DOHH2 (cell line): ENCODE measurements at regions not wholly inside any gene's neighbourhood (a gene's known extent, or its start where the extent isn't known, plus 50 kb on each side); places are given as distances from the start of the nearest gene placed in this dataset.

Experiments
- H3F3A ChIP-seq: fragments of 200-600 bp; sonication (generic), shearing (Covaris generic); 2 replicates; pipeline ENCODE4 v1.6.0; 2016; ENCODE audit warnings: antibody characterized with exemption, mild to moderate bottlenecking; ENCODE audit not compliant: control insufficient read depth, insufficient read depth
- H3K27ac ChIP-seq: fragments of 200-600 bp; sonication (generic); 2 replicates; pipeline ENCODE4 v1.5.1; 2014; ENCODE audit warnings: low read depth, mild to moderate bottlenecking, low read length, moderate library complexity
- H3K27me3 ChIP-seq: fragments of 200-600 bp; sonication (generic); 2 replicates; pipeline ENCODE4 v1.6.1; 2014; ENCODE audit warnings: mild to moderate bottlenecking, low read length, mixed read lengths; ENCODE audit not compliant: control insufficient read depth
- H3K36me3 ChIP-seq: fragments of 200-600 bp; sonication (generic); 2 replicates; pipeline ENCODE4 v1.6.1; 2014; ENCODE audit warnings: mild to moderate bottlenecking, low read length, moderate library complexity, mixed read lengths; ENCODE audit not compliant: control insufficient read depth
- H3K4me1 ChIP-seq: fragments of 200-600 bp; sonication (generic); 2 replicates; pipeline ENCODE4 v1.6.1; 2014; ENCODE audit warnings: mild to moderate bottlenecking, low read length, mixed read lengths; ENCODE audit not compliant: control insufficient read depth
- H3K4me2 ChIP-seq: fragments of 200-600 bp; sonication (generic); 2 replicates; pipeline ENCODE4 v1.6.0; 2014; ENCODE audit warnings: mild to moderate bottlenecking, low read length, moderate library complexity
- H3K4me3 ChIP-seq: fragments of 200-600 bp; sonication (generic); 2 replicates; pipeline ENCODE4 v1.5.1; 2014; ENCODE audit warnings: mild to moderate bottlenecking, low read length, mixed read lengths
- H3K79me2 ChIP-seq: fragments of 200-600 bp; sonication (generic); 2 replicates; pipeline ENCODE4 v1.6.1; 2014; ENCODE audit warnings: mild to moderate bottlenecking, low read length, mixed read lengths; ENCODE audit not compliant: control insufficient read depth
- H3K9me2 ChIP-seq: fragments of 200-600 bp; sonication (generic); replicated peaks from 2 replicates; pipeline ENCODE4 v1.6.1; 2014; ENCODE audit warnings: mild to moderate bottlenecking, low read length, mixed read lengths; ENCODE audit not compliant: control insufficient read depth
- H3K9me3 ChIP-seq: fragments of 200-600 bp; sonication (generic); 2 replicates; pipeline ENCODE4 v1.6.1; 2014; ENCODE audit warnings: antibody characterized with exemption, low read length, mixed read lengths; ENCODE audit not compliant: control insufficient read depth, insufficient read depth
- H4K20me1 ChIP-seq: fragments of 200-600 bp; sonication (generic); 2 replicates; pipeline ENCODE4 v1.6.0; 2014; ENCODE audit warnings: low read depth, mild to moderate bottlenecking, antibody characterized with exemption, low read length, moderate library complexity; ENCODE audit not compliant: control insufficient read depth, insufficient read depth
- CTCF ChIP-seq: fragments of 200-600 bp; sonication (generic); IDR thresholded peaks from one replicate; pipeline ENCODE4 v1.5.1; 2014; ENCODE audit warnings: antibody characterized with exemption, mild to moderate bottlenecking, low read depth, low read length; ENCODE audit not compliant: poor library complexity, severe bottlenecking
- EZH2phosphoT487 ChIP-seq: fragments of 200-600 bp; sonication (generic); IDR thresholded peaks from 2 replicates; pipeline ENCODE4 v1.6.1; 2017; ENCODE audit warnings: borderline replicate concordance, mild to moderate bottlenecking, antibody characterized with exemption, low read length, moderate library complexity, mixed read lengths

GRCh38 chr13:33971562-33971819 lies 153.5 kb downstream of the RFC3 start:
- H3K79me2 ChIP-seq: no peaks in the 10 kb centered on the region
- H4K20me1 ChIP-seq: no peaks in the 10 kb centered on the region
- TF ChIP-seq EZH2phosphoT487 (no peak), CTCF (no peak)
- no peaks in the 10 kb centered on the region for H3K4me1 ChIP-seq
- no peak overlapping the region for H3K4me2 ChIP-seq
- H3K27me3 ChIP-seq: no peaks in the 10 kb centered on the region
- H3F3A ChIP-seq: no peaks in the 10 kb centered on the region
- H3K27ac ChIP-seq: no peak overlapping the region
- H3K4me3 ChIP-seq: no peak overlapping the region
- no peaks in the 10 kb centered on the region for H3K36me3 ChIP-seq
- no peaks in the 10 kb centered on the region for H3K9me2 ChIP-seq
- H3K9me3 ChIP-seq: no peaks in the 10 kb centered on the region

- Histone ChIP-seq H3K4me3 (no peak overlapping the region), H3K27me3 (no peaks in the 10 kb centered on the region), H3K27ac (no peak overlapping the region), H3K9me2 (no peaks in the 10 kb centered on the region), H3K9me3 (no peaks in the 10 kb centered on the region), H3K79me2 (no peaks in the 10 kb centered on the region), H3F3A (no peaks in the 10 kb centered on the region), H3K4me1 (no peaks in the 10 kb centered on the region), H4K20me1 (no peaks in the 10 kb centered on the region), H3K36me3 (no peaks in the 10 kb centered on the region), H3K4me2 (no peak overlapping the region)
- TF ChIP-seq EZH2phosphoT487 (no peak), CTCF (no peak)
Measured at GRCh38 chr13:33973194-33973593, 155.2 kb downstream of the RFC3 start.

- Histone ChIP-seq H3K4me3 (no peak overlapping the region), H3K79me2 (no peaks in the 10 kb centered on the region), H3K27ac (no peak overlapping the region), H3K9me3 (no peaks in the 10 kb centered on the region), H4K20me1 (no peaks in the 10 kb centered on the region), H3K36me3 (no peaks in the 10 kb centered on the region), H3F3A (no peaks in the 10 kb centered on the region), H3K27me3 (no peaks in the 10 kb centered on the region), H3K4me1 (no peaks in the 10 kb centered on the region), H3K4me2 (no peak overlapping the region), H3K9me2 (no peaks in the 10 kb centered on the region)
- no peak for TF ChIP-seq EZH2phosphoT487
- no peak for TF ChIP-seq CTCF
Measured at GRCh38 chr13:33976965-33977364, 159.0 kb downstream of the RFC3 start.

GRCh38 chr13:33978653-33979052 lies 160.7 kb downstream of the RFC3 start:
- Histone ChIP-seq H3F3A (no peaks in the 10 kb centered on the region), H4K20me1 (no peaks in the 10 kb centered on the region), H3K79me2 (no peaks in the 10 kb centered on the region), H3K27ac (no peak overlapping the region), H3K36me3 (no peaks in the 10 kb centered on the region), H3K4me3 (no peak overlapping the region), H3K9me3 (no peaks in the 10 kb centered on the region), H3K27me3 (no peaks in the 10 kb centered on the region), H3K9me2 (no peaks in the 10 kb centered on the region), H3K4me1 (no peaks in the 10 kb centered on the region), H3K4me2 (no peak overlapping the region)
- TF ChIP-seq EZH2phosphoT487: no peak
